CMK (cell line): ENCODE measurements at regions not wholly inside any gene's neighbourhood (a gene's known extent, or its start where the extent isn't known, plus 50 kb on each side); places are given as distances from the start of the nearest gene placed in this dataset.
"Not testable (repeated sequence)": the region's sequence is repeated elsewhere in the genome, so short reads cannot be mapped to it uniquely, and the experiment has no call there.

Experiments used
- DNase-seq: peaks from one replicate; pipeline ENCODE4 v3.0.0-alpha.2; 2010; ENCODE audit warnings: low read depth

GRCh38 chr22:23379540-23380229 lies 199.4 kb downstream of the BCR start:
- not testable (repeated sequence) for DNase-seq

GRCh38 chr22:23377767-23378166 lies 197.5 kb downstream of the BCR start:
- no peak for DNase-seq

- DNase-seq, result no peak
Observed at GRCh38 chr22:23376256-23376655, 195.9 kb downstream of the BCR start.

GRCh38 chr22:23375031-23375827 lies 194.9 kb downstream of the BCR start:
- DNase-seq, result no peak

GRCh38 chr22:23373601-23374000 lies 193.3 kb downstream of the BCR start:
- no peak for DNase-seq

- no peak for DNase-seq
Observed at GRCh38 chr22:23370251-23370650, 189.9 kb downstream of the BCR start.

GRCh38 chr22:23369054-23369685 lies 188.9 kb downstream of the BCR start:
- no peak for DNase-seq
